ENCODE measurements at regions not wholly inside any gene's neighbourhood (a gene's known extent, or its start where the extent isn't known, plus 50 kb on each side); places are given as distances from the start of the nearest gene placed in this dataset.

DNA sequence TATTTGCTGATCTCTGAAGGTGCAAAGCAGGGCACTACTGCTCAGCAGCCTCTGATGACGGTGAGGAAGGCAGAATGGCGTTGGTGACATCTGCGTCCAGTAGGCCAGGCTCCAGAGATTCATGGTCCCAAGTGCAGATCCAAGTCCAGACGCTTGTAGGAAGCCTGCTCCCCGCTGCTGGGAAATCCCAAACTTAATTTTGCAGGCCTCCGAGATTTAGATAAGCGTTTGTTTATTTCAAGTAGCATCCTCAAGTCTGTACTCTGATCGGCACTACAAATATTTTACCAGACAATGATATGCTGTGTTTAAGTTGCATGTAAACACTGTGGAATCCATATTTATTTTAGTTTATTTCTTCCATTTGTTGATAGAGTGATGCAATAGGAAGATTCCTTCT lies 244.9 kb upstream of the KLF6 start:
- TF ChIP-seq POLR2A (IDR thresholded peaks at IDR 0.05; ENCODE audit: low read depth, low read length) (no peak), POLR2AphosphoS5 (IDR thresholded peaks at IDR 0.05; ENCODE audit: insufficient read depth, low read depth, low read length) (no peak), FOS (IDR thresholded peaks at IDR 0.05; ENCODE audit: borderline replicate concordance, insufficient read depth, low read length) (no peak), EZH2 (IDR thresholded peaks at IDR 0.05; ENCODE audit: borderline replicate concordance, low read depth, low read length, severe bottlenecking) (no peak), GATA2 (IDR thresholded peaks at IDR 0.05; ENCODE audit: insufficient read depth, insufficient read length, low read depth, low read length) (no peak)
- TF ChIP-seq, protein P1, sequence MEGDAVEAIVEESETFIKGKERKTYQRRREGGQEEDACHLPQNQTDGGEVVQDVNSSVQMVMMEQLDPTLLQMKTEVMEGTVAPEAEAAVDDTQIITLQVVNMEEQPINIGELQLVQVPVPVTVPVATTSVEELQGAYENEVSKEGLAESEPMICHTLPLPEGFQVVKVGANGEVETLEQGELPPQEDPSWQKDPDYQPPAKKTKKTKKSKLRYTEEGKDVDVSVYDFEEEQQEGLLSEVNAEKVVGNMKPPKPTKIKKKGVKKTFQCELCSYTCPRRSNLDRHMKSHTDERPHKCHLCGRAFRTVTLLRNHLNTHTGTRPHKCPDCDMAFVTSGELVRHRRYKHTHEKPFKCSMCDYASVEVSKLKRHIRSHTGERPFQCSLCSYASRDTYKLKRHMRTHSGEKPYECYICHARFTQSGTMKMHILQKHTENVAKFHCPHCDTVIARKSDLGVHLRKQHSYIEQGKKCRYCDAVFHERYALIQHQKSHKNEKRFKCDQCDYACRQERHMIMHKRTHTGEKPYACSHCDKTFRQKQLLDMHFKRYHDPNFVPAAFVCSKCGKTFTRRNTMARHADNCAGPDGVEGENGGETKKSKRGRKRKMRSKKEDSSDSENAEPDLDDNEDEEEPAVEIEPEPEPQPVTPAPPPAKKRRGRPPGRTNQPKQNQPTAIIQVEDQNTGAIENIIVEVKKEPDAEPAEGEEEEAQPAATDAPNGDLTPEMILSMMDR (IDR thresholded peaks at IDR 0.05; ENCODE audit: extremely low read depth in 1 of 2, insufficient read depth in 1 of 2, low read depth in 1 of 2, low read length in 2 of 2) = no peak
- TF ChIP-seq, protein P2, sequence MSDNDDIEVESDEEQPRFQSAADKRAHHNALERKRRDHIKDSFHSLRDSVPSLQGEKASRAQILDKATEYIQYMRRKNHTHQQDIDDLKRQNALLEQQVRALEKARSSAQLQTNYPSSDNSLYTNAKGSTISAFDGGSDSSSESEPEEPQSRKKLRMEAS (IDR thresholded peaks at IDR 0.05; ENCODE audit: insufficient read depth, insufficient read length) = no peak
